ENCODE measurements at regions not wholly inside any gene's neighbourhood (a gene's known extent, or its start where the extent isn't known, plus 50 kb on each side); places are given as distances from the start of the nearest gene placed in this dataset.

DNA sequence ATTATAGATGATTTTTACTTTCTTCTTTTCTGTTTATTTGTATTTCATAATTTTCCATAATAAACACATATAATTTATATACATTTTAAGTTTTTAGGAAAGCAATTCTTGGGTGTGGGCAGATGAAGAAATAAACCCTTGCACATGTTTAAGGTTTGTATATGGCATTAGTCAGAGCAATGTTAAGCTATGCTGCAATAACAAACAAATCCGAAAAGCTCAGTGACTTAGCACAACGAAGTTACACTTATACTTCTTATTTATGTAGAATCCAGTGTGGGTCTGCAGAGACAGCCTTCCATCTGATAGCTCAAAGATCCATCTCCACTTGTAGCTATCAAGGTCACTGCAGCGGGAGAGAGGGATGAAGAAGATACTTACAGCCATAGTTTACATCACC lies 68.5 kb upstream of the BARX2 start:
- TF ChIP-seq POLR2A (IDR thresholded peaks at IDR 0.05) (no peak), CTCF (IDR thresholded peaks at IDR 0.05) (no peak)

All from thyroid gland (tissue), 4 donors.